PC-9 (cell line): ENCODE measurements at regions not wholly inside any gene's neighbourhood (a gene's known extent, or its start where the extent isn't known, plus 50 kb on each side); places are given as distances from the start of the nearest gene placed in this dataset.

ENCODE experiments used
- EZH2 ChIP-seq: fragments of 200-600 bp; sonication (generic); IDR thresholded peaks from 2 replicates; pipeline ENCODE4 v1.8.0; 2017; ENCODE audit warnings: antibody characterized with exemption, low read depth
- TF ChIP-seq, protein P1 (sequence below): fragments of 200-600 bp; sonication (generic); conservative IDR thresholded peaks from 2 replicates; pipeline ENCODE4 v1.6.1; 2017; ENCODE audit warnings: mixed run types, antibody characterized with exemption, mild to moderate bottlenecking, moderate library complexity

DNA sequence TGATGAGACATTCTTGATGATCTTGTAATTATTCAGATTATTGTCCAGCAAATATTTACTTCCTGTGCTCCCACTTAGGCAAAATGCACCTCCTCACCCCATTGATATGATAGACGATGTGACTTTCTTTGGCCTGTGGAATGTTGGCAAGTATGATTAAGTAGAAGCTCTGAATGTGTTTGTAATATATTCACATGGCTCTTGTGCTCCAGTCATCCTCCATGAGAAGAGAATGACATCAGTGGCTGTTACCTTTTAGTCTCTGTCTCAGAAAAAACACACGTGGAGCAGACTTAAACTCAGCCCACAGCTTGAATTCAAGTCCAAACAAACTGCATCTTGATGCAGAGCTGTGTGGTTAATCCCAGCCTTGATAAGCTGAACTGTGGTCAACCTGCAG, 984.3 kb upstream of the FBXO33 start:
- TF ChIP-seq, protein P1, sequence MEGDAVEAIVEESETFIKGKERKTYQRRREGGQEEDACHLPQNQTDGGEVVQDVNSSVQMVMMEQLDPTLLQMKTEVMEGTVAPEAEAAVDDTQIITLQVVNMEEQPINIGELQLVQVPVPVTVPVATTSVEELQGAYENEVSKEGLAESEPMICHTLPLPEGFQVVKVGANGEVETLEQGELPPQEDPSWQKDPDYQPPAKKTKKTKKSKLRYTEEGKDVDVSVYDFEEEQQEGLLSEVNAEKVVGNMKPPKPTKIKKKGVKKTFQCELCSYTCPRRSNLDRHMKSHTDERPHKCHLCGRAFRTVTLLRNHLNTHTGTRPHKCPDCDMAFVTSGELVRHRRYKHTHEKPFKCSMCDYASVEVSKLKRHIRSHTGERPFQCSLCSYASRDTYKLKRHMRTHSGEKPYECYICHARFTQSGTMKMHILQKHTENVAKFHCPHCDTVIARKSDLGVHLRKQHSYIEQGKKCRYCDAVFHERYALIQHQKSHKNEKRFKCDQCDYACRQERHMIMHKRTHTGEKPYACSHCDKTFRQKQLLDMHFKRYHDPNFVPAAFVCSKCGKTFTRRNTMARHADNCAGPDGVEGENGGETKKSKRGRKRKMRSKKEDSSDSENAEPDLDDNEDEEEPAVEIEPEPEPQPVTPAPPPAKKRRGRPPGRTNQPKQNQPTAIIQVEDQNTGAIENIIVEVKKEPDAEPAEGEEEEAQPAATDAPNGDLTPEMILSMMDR: no peak
- TF ChIP-seq EZH2: no peak
